Caco-2 (cell line): ENCODE measurements at regions not wholly inside any gene's neighbourhood (a gene's known extent, or its start where the extent isn't known, plus 50 kb on each side); places are given as distances from the start of the nearest gene placed in this dataset.

Source experiments
- BruUV-seq: library from RNA; stranded (reverse); fragments of 400-500 nt; replicated peaks from 2 replicates; lab custom pipeline; 2021; lab: Mats Ljungman, UMichigan
- CTCF ChIA-PET: fragments of 300-600 bp; sonication (Branson Sonifier 250); formaldehyde crosslinking; loops from one replicate; lab custom pipeline; 2022; ENCODE audit warnings: antibody characterized with exemption; lab: Charles Lee
- POLR2A ChIA-PET: fragments of 300-600 bp; sonication (Branson Sonifier 250); formaldehyde crosslinking; loops from one replicate; lab custom pipeline; 2022; ENCODE audit warnings: antibody characterized with exemption; lab: Charles Lee
- DNase-seq, 2 experiments: peaks; one replicate each; pipeline versions ENCODE4 v3.0.0 to v3.0.0-alpha.2; 2020 to 2022
- H3K27me3 ChIP-seq: replicated peaks from 2 replicates; pipeline ENCODE4 v1.6.0; 2011; ENCODE audit warnings: low read length; ENCODE audit not compliant: control insufficient read depth, insufficient read depth
- H3K36me3 ChIP-seq: 2 replicates; pipeline ENCODE4 v1.5.1; 2011; ENCODE audit warnings: low read length; ENCODE audit not compliant: control insufficient read depth, insufficient read depth
- H3K4me1 ChIP-seq: fragments of 250-450 bp; sonication (Bioruptor Pico); 2 replicates; pipeline ENCODE4 v1.5.1; 2020; ENCODE audit warnings: mild to moderate bottlenecking
- H3K4me3 ChIP-seq: 2 replicates; pipeline ENCODE4 v1.5.1; 2011; ENCODE audit warnings: low read depth, mild to moderate bottlenecking, control low read depth, low read length
- H3K9me3 ChIP-seq: fragments of 250-450 bp; sonication (Bioruptor Pico); 2 replicates; pipeline ENCODE4 v1.5.1; 2020; ENCODE audit warnings: mild to moderate bottlenecking, moderate library complexity
- H3K27ac Mint-ChIP-seq: one replicate; pipeline ENCODE4 v1.8.0; 2022; ENCODE audit warnings: mixed read lengths; ENCODE audit not compliant: unreplicated experiment
- H3K27me3 Mint-ChIP-seq: one replicate; pipeline ENCODE4 v1.8.0; 2022; ENCODE audit warnings: mixed read lengths; ENCODE audit not compliant: insufficient read depth, unreplicated experiment
- H3K36me3 Mint-ChIP-seq: one replicate; pipeline ENCODE4 v1.8.0; 2022; ENCODE audit warnings: mild to moderate bottlenecking, mixed read lengths; ENCODE audit not compliant: insufficient read depth, unreplicated experiment
- H3K4me1 Mint-ChIP-seq: one replicate; pipeline ENCODE4 v1.8.0; 2022; ENCODE audit warnings: low read depth, mixed read lengths; ENCODE audit not compliant: unreplicated experiment
- H3K4me3 Mint-ChIP-seq: one replicate; pipeline ENCODE4 v1.8.0; 2022; ENCODE audit warnings: mild to moderate bottlenecking, moderate library complexity, mixed read lengths; ENCODE audit not compliant: unreplicated experiment
- H3K9me3 Mint-ChIP-seq: one replicate; pipeline ENCODE4 v1.8.0; 2022; ENCODE audit warnings: mixed read lengths; ENCODE audit not compliant: unreplicated experiment
- intact Hi-C: fragments of 100-400 bp; cut with micrococcal nuclease; formaldehyde crosslinking; loops from one replicate; pipeline ENCODE4 v1.10.0; 2022; ENCODE audit not compliant: unreplicated experiment
- TF ChIP-seq, protein P1 (sequence below), 2 experiments: fragments of 200-600 bp in 1 of 2; IDR thresholded peaks; 1 replicate in 1 of 2; 2 replicates in 1 of 2; pipeline versions ENCODE4 v1.5.1 to v1.8.0; 2011 to 2022; ENCODE audit warnings: antibody characterized with exemption in 1 of 2, control low read depth in 1 of 2, inconsistent platforms in 1 of 2, low read depth in 1 of 2, low read length in 1 of 2, mild to moderate bottlenecking in 1 of 2, moderate library complexity in 1 of 2; ENCODE audit not compliant: insufficient read depth in 1 of 2, severe bottlenecking in 1 of 2, unreplicated experiment in 1 of 2

DNA sequence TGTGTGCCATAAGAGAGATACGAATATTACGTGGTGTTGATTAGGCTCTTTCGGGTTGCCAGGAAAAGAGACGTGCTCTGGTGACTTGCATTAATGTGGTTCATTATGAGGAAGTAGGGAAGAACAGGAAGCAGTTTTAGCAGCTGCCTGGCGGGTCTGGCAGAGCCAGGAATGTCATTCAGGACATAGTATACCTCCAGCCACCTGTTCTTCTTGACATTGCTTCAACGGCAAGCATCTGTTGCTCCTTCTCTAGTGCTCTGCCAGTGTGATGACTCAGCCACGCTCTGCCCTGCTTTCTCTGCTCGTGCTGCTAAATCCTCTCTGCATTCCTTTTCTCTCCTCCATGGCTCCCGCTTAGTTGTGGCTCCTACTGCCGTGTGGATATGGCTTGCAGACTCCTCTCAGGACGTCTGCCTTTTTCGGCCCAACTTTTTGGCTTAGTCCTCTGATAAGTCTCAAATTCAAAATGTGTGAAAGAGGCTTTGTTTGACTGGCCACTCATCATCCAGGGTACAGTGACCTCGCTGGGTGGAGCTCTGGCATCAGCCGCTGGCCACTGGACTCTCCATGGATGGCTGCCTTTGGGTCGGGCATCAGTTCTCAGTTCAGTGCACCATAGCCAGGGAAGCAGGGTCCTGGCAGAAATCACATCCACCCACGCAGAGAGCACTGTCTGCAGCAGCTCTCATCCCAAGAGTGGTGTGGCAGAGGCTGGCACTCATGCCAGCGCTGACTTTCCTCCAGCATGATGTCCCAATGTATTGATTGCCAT is 89.3 kb upstream of the KLF3 start:
- H3K4me3 ChIP-seq, result no peak overlapping the region
- H3K4me1 ChIP-seq, result no peaks in the 10 kb centered on the region
- Mint-ChIP-seq H3K4me3 (no peak overlapping the region), H3K36me3 (no peaks in the 10 kb centered on the region), H3K27ac (no peak overlapping the region), H3K4me1 (no peaks in the 10 kb centered on the region), H3K9me3 (no peaks in the 10 kb centered on the region), H3K27me3 (no peaks in the 10 kb centered on the region)
- ChIA-PET POLR2A (no interaction called here), CTCF (no interaction called here)
- TF ChIP-seq, protein P1, sequence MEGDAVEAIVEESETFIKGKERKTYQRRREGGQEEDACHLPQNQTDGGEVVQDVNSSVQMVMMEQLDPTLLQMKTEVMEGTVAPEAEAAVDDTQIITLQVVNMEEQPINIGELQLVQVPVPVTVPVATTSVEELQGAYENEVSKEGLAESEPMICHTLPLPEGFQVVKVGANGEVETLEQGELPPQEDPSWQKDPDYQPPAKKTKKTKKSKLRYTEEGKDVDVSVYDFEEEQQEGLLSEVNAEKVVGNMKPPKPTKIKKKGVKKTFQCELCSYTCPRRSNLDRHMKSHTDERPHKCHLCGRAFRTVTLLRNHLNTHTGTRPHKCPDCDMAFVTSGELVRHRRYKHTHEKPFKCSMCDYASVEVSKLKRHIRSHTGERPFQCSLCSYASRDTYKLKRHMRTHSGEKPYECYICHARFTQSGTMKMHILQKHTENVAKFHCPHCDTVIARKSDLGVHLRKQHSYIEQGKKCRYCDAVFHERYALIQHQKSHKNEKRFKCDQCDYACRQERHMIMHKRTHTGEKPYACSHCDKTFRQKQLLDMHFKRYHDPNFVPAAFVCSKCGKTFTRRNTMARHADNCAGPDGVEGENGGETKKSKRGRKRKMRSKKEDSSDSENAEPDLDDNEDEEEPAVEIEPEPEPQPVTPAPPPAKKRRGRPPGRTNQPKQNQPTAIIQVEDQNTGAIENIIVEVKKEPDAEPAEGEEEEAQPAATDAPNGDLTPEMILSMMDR (IDR thresholded peaks at IDR 0.05; ENCODE audit: insufficient read depth in 1 of 2, low read depth in 1 of 2, low read length in 1 of 2, severe bottlenecking in 1 of 2, unreplicated experiment in 1 of 2), result no peak
- no peak for DNase-seq
- BruUV-seq, result no TSS peak
- intact Hi-C loops, result no loop called here
- no peaks in the 10 kb centered on the region; the same call in 1 of the 2 replicates for H3K36me3 ChIP-seq
- H3K27me3 ChIP-seq, result no peaks in the 10 kb centered on the region
- no peaks in the 10 kb centered on the region for H3K9me3 ChIP-seq

DNA sequence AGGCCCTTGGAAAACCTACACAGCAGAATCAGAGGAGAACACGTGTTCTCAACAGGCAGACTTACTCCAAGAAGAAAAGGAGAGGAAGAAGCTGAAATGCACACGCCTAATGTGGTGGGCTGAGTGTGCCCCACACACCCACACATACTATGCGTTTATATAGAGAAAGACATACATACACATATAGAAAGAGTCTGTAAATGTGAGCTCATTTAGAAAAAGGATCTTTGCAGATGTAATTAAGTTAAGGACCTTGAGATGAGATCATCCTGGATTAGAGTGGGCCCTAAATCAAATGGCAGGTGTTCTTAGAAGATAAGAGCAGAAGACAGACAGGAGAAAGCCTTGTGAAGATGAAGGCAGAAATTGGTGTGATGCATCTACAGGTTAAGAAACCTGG is 87.2 kb upstream of the KLF3 start:
- intact Hi-C loops, result no loop called here
- H3K4me1 Mint-ChIP-seq, result no peaks in the 10 kb centered on the region
- POLR2A ChIA-PET, result no interaction called here
- Histone ChIP-seq H3K27me3 (no peaks in the 10 kb centered on the region), H3K4me3 (no peak overlapping the region), H3K9me3 (no peaks in the 10 kb centered on the region), H3K36me3 (no peaks in the 10 kb centered on the region), H3K4me1 (no peaks in the 10 kb centered on the region)
- no TSS peak for BruUV-seq
- no peak overlapping the region for H3K27ac Mint-ChIP-seq
- H3K36me3 Mint-ChIP-seq, result no peaks in the 10 kb centered on the region
- DNase-seq, result no peak
- H3K27me3 Mint-ChIP-seq, result no peaks in the 10 kb centered on the region
- TF ChIP-seq, protein P1 (IDR thresholded peaks at IDR 0.05; ENCODE audit: insufficient read depth in 1 of 2, low read depth in 1 of 2, low read length in 1 of 2, severe bottlenecking in 1 of 2, unreplicated experiment in 1 of 2), result no peak
- CTCF ChIA-PET, result no interaction called here
- H3K9me3 Mint-ChIP-seq, result no peaks in the 10 kb centered on the region
- no peak overlapping the region for H3K4me3 Mint-ChIP-seq

DNA sequence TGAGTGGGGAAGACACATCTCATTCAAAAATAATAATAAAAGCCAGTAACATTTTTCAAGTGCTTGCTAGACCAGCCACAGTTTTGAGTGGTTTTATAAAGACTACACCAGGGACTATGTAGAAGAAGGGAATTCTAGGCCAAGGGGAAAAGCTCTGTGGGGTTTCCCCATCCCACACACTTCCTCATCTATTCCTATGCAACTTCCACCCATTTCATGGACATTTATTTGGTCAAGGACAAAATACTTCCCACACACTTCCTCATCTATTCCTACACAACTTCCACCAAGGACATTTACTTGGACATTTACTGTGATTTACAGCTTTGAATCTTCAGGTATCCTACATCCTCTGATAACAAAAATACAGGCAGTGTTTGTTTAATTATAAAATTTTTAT is 86.5 kb upstream of the KLF3 start:
- Mint-ChIP-seq H3K36me3 (no peaks in the 10 kb centered on the region), H3K4me1 (no peaks in the 10 kb centered on the region), H3K27me3 (no peaks in the 10 kb centered on the region), H3K9me3 (no peaks in the 10 kb centered on the region), H3K27ac (no peak overlapping the region), H3K4me3 (no peak overlapping the region)
- Histone ChIP-seq H3K9me3 (no peaks in the 10 kb centered on the region), H3K36me3 (no peaks in the 10 kb centered on the region), H3K4me3 (no peak overlapping the region), H3K27me3 (no peaks in the 10 kb centered on the region), H3K4me1 (no peaks in the 10 kb centered on the region)
- DNase-seq, result no peak
- BruUV-seq, result no TSS peak
- CTCF ChIA-PET, result interaction anchor here (0.5 kb wide), 1 partner anchor 8 kb away, joined by 5 read pairs; no protein-coding TSS in a partner anchor
- intact Hi-C loops, result no loop called here
- POLR2A ChIA-PET, result no interaction called here
- TF ChIP-seq, protein P1 (IDR thresholded peaks at IDR 0.05; ENCODE audit: insufficient read depth in 1 of 2, low read depth in 1 of 2, low read length in 1 of 2, severe bottlenecking in 1 of 2, unreplicated experiment in 1 of 2), result no peak
